Adrenal gland (tissue), 9 donors: ENCODE measurements at regions not wholly inside any gene's neighbourhood (a gene's known extent, or its start where the extent isn't known, plus 50 kb on each side); places are given as distances from the start of the nearest gene placed in this dataset.

Experiments used
- DNase-seq, 7 donors: peaks; one replicate each; pipeline ENCODE4 v3.0.0-alpha.2; 2019 to 2020
- H3K27ac ChIP-seq, 5 donors: fragments of 200-600 bp; sonication (generic) in 4 of 5; 1 replicate in 3 of 5; 2 replicates in 2 of 5; pipeline versions ENCODE4 v1.5.1 to v1.8.0; 2016 to 2020; ENCODE audit warnings: mild to moderate bottlenecking in 1 of 5
- H3K27me3 ChIP-seq: fragments of 200-600 bp; 2 replicates; pipeline ENCODE4 v1.8.0; 2021
- H3K36me3 ChIP-seq, 2 donors: fragments of 200-600 bp; replicated peaks in 1 of 2; 1 replicate in 1 of 2; 2 replicates in 1 of 2; pipeline versions ENCODE4 v1.5.1 to v1.8.0; 2018 to 2022
- H3K4me1 ChIP-seq, 2 donors: fragments of 200-600 bp; replicated peaks in 1 of 2; 1 replicate in 1 of 2; 2 replicates in 1 of 2; pipeline versions ENCODE4 v1.5.1 to v1.8.0; 2018 to 2021
- H3K4me3 ChIP-seq, 4 donors: fragments of 200-600 bp; sonication (generic) in 3 of 4; one replicate each; pipeline ENCODE4 v1.5.1; 2016 to 2018
- H3K9me3 ChIP-seq, 3 donors: fragments of 200-600 bp; sonication (generic) in 1 of 3; replicated peaks in 1 of 3; 1 replicate in 2 of 3; 2 replicates in 1 of 3; pipeline versions ENCODE4 v1.5.1 to v1.8.0; 2016 to 2021
- CTCF ChIP-seq, 6 experiments: fragments of 450-650 bp in 4 of 6; fragments of 200-600 bp in 2 of 6; sonication (generic) in 1 of 6; IDR thresholded peaks; 1 replicate in 5 of 6; 2 replicates in 1 of 6; pipeline versions ENCODE4 v1.5.1 to v1.8.0; 2016 to 2021; ENCODE audit warnings: antibody characterized with exemption in 6 of 6, mild to moderate bottlenecking in 2 of 6, moderate library complexity in 1 of 6
- POLR2A ChIP-seq, 2 donors: fragments of 450-650 bp; IDR thresholded peaks; one replicate each; pipeline ENCODE4 v1.6.1; 2017; ENCODE audit warnings: antibody characterized with exemption in 2 of 2, mild to moderate bottlenecking in 2 of 2, moderate library complexity in 1 of 2
- WGBS, 4 donors: extraction: QIAGEN DNeasy Blood & Tissue Kit in 2 of 4; methylation state at CpG; one replicate each; pipeline versions ENCODE4 v1.1.5 to v1.1.7; 2013 to 2017; 5-methylcytosine and 5-hydroxymethylcytosine counted together
- intact Hi-C, 2 donors: fragments of 100-400 bp; cut with DNase I; formaldehyde crosslinking; loops; one replicate each; pipeline versions ENCODE4 v1.14.1 to v1.15.0; 2022 to 2023
- donor health status: healthy with polysubstance abuse.
- donor health status: Bipolar disorder and iron deficiency.
- donor health status: DM: yes; HTN: yes; CAD: no.
- donor health status: DM: no; HTN: no; CAD: no.
- donor health status: DM: no; HTN: no; CAD: no.

DNA sequence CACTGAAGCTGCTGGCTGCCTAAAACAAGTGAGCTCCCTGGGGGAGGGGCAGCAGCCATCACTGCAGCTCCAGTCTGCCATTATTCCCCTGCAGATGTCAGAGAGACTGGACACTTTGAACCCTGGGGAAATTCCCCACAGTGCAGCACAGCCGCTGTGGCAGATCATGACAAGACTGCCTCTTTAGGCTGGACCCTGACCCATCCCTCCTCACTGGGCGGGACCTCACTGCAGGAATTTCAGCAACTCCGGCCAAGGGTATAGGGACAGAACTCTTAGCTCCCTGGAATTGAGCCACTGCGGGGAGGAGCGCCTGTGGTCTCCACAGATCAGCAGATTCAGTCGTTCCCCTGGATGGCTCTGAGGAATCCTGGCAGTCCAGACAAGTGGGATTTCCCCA is 964.6 kb downstream of the BRINP3 start:
- Histone ChIP-seq H3K4me1 (no peaks in the 10 kb centered on the region), H3K9me3 (no peaks in the 10 kb centered on the region), H3K4me3 (no peak overlapping the region), H3K36me3 (no peaks in the 10 kb centered on the region), H3K27me3 (no peaks in the 10 kb centered on the region), H3K27ac (no peak overlapping the region)
- DNase-seq, result no peak
- 82 to 94% (median 86%) methylated on average over 4 to 6 of the region's 6 CpGs; no CpG with 5 or more reads in 1 of the 4 donors for WGBS, 4 donors
- intact Hi-C loops, result no loop called here
- no peak for TF ChIP-seq POLR2A (IDR thresholded peaks at IDR 0.05)
- no peak for TF ChIP-seq CTCF (IDR thresholded peaks at IDR 0.05)

DNA sequence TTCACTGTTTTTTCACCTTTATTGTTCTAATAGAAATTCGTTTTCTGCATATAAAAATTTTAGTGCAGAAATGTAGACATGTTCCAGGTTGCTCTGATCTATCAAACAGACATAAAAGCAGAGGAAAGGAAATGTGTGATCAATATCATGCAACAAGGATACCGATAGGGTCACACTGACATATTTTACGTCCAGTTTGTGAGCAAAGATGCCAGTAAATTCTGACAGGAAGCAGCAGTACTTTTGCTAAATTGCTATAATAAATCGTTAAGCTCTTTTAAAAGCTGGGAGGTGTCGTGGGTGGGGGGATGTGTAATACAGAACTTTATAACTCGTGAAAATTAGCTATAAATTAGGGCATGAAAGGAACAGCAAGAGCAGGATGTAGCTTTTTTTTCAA is 955.2 kb downstream of the BRINP3 start:
- WGBS, 4 donors, result 44 to 50% (median 48%) methylated on average over 6 of the region's 6 CpGs
- Histone ChIP-seq H3K9me3 (no peaks in the 10 kb centered on the region), H3K27ac (no peak overlapping the region), H3K4me1 (no peaks in the 10 kb centered on the region), H3K4me3 (no peak overlapping the region), H3K27me3 (no peaks in the 10 kb centered on the region), H3K36me3 (no peaks in the 10 kb centered on the region)
- DNase-seq, result no peak
- TF ChIP-seq CTCF (IDR thresholded peaks at IDR 0.05) (no peak), POLR2A (IDR thresholded peaks at IDR 0.05) (no peak)
- intact Hi-C loops, result no loop called here

DNA sequence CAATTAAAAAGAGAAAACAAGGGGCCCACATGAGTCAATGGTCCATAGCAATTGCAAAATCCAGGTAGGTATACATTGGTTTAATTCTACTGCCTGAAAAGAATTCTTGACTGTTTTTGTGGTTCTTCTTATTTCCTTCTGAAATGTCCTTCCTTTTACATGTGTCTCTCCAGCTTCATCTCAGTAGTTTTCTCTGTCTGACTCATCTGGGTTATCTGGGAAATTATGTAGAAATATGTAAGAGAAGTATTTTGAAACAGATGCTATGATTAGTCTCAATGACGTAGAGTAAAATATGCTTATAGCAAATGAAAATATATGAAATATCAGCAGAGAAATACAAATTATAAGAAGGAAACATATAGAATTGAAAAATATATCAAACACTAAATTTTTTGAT is 953.2 kb downstream of the BRINP3 start:
- H3K9me3 ChIP-seq, result no peaks in the 10 kb centered on the region
- H3K27ac ChIP-seq, result no peak overlapping the region
- H3K4me1 ChIP-seq, result no peaks in the 10 kb centered on the region
- no peaks in the 10 kb centered on the region for H3K36me3 ChIP-seq
- no peak for DNase-seq
- TF ChIP-seq CTCF (IDR thresholded peaks at IDR 0.05) (no peak), POLR2A (IDR thresholded peaks at IDR 0.05) (no peak)
- no peak overlapping the region for H3K4me3 ChIP-seq
- intact Hi-C loops, result no loop called here
- 51 to 71% (median 62%) methylated on average over 1 of the region's 1 CpG for WGBS, 4 donors
- no peaks in the 10 kb centered on the region for H3K27me3 ChIP-seq

DNA sequence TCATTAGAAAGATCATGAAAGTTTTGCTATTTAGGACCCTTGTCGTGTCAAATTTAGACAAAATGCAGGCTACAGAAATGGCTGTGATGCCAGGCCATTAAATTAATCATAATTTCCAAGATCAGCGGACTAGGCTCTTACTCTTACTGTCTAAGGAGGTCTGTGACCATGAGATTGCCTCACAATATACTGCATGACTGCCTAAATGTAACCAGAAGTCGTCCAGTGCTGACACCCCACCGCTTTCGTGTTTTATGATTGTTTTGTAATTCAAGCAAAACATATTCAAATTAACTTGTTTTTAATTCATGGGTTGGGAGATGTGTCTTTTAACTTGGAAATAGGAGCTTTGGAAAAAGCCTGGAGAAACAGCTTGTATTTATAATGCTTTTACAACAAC is 947.5 kb downstream of the BRINP3 start:
- no peak for TF ChIP-seq CTCF (IDR thresholded peaks at IDR 0.05)
- no peak for TF ChIP-seq POLR2A (IDR thresholded peaks at IDR 0.05)
- H3K27me3 ChIP-seq, result no peaks in the 10 kb centered on the region
- H3K27ac ChIP-seq, result no peak overlapping the region
- 56 to 65% (median 58%) methylated on average over 5 of the region's 5 CpGs for whole genome bisulfite sequencing, 4 donors
- H3K4me1 ChIP-seq, result no peaks in the 10 kb centered on the region
- H3K4me3 ChIP-seq, result no peak overlapping the region
- no peak for DNase-seq
- no peaks in the 10 kb centered on the region for H3K36me3 ChIP-seq
- intact Hi-C loops, result no loop called here
- no peaks in the 10 kb centered on the region for H3K9me3 ChIP-seq
